T-helper 17 cell (primary cell): ENCODE measurements at regions not wholly inside any gene's neighbourhood (a gene's known extent, or its start where the extent isn't known, plus 50 kb on each side); places are given as distances from the start of the nearest gene placed in this dataset.

Source experiments
- ATAC-seq: fragments of 150-1000 bp; cut with Tn5 transposase; 2 replicates; pipeline ENCODE4 v1.10.0; 2021; ENCODE audit warnings: mild to moderate bottlenecking, moderate library complexity
- DNase-seq, 3 donors: peaks; one replicate each; pipeline versions ENCODE4 v3.0.0 to v3.0.0-alpha.2; 2020 to 2021
- H3K9me3 ChIP-seq: one replicate; pipeline ENCODE4 v1.7.0; 2013; ENCODE audit warnings: low read length, mild to moderate bottlenecking; ENCODE audit not compliant: control insufficient read depth, poor library complexity, severe bottlenecking
- H3K27ac Mint-ChIP-seq: one replicate; pipeline ENCODE4 v1.8.0; 2022; ENCODE audit warnings: mild to moderate bottlenecking, moderate library complexity, mixed read lengths
- H3K27me3 Mint-ChIP-seq: one replicate; pipeline ENCODE4 v1.8.0; 2022; ENCODE audit warnings: mixed read lengths
- H3K36me3 Mint-ChIP-seq: one replicate; pipeline ENCODE4 v1.8.0; 2022; ENCODE audit warnings: low read depth, mixed read lengths
- H3K4me1 Mint-ChIP-seq: one replicate; pipeline ENCODE4 v1.8.0; 2022; ENCODE audit warnings: mild to moderate bottlenecking, mixed read lengths
- H3K4me3 Mint-ChIP-seq: one replicate; pipeline ENCODE4 v1.8.0; 2022; ENCODE audit warnings: mild to moderate bottlenecking, moderate library complexity, mixed read lengths

DNA sequence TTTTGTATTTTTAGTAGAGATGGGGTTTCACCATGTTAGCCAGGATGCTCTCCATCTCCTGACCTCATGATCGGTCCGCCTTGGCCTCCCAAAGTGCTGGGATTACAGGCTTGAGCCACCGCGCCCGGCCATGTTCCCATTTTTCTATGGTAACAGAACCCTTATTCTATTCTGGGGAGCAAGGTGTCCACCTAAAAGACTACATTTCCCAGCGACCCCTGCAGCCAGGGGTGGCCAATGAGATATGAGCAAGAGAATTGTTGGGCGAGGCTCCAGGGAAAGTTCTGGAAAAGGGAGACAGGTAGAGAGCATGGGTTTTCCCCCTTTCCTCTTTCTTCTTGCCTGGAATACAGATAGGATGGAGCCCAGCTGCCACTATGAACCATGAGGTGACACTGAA, 96.9 kb downstream of the LINGO1 start:
- no peaks in the 10 kb centered on the region for H3K4me1 Mint-ChIP-seq
- peaks cover 51% of the 10 kb centered on the region for H3K27me3 Mint-ChIP-seq
- no peak overlapping the region for H3K4me3 Mint-ChIP-seq
- no peaks in the 10 kb centered on the region for H3K9me3 ChIP-seq
- ATAC-seq (no peak), DNase-seq (no peak)
- no peak overlapping the region for H3K27ac Mint-ChIP-seq
- H3K36me3 Mint-ChIP-seq: no peaks in the 10 kb centered on the region
